CD4-positive, CD25-positive, alpha-beta regulatory T cell (primary cell): ENCODE measurements at regions not wholly inside any gene's neighbourhood (a gene's known extent, or its start where the extent isn't known, plus 50 kb on each side); places are given as distances from the start of the nearest gene placed in this dataset.

ENCODE experiments used
- ATAC-seq, 2 donors: fragments of 150-1000 bp; cut with Tn5 transposase; one replicate each; pipeline ENCODE4 v1.10.0; 2021; ENCODE audit warnings: low read depth in 2 of 2, moderate number of reproducible peaks in 2 of 2, moderate library complexity in 1 of 2
- DNase-seq, 3 donors: peaks; one replicate each; pipeline versions ENCODE4 v3.0.0 to v3.0.0-alpha.2; 2012 to 2022; ENCODE audit warnings: mixed read lengths in 1 of 3
- H3K27ac ChIP-seq: one replicate; pipeline ENCODE4 v1.7.0; 2013; ENCODE audit warnings: mild to moderate bottlenecking, low read length; ENCODE audit not compliant: insufficient read depth, poor library complexity, severe bottlenecking
- H3K27me3 ChIP-seq: one replicate; pipeline ENCODE4 v1.7.0; 2013; ENCODE audit warnings: low read length; ENCODE audit not compliant: control insufficient read depth, insufficient read depth
- H3K36me3 ChIP-seq: one replicate; pipeline ENCODE4 v1.7.0; 2013; ENCODE audit warnings: mild to moderate bottlenecking, low read length, moderate library complexity; ENCODE audit not compliant: control insufficient read depth, insufficient read depth
- H3K4me1 ChIP-seq: 2 replicates; pipeline ENCODE4 v1.7.0; 2013; ENCODE audit warnings: mild to moderate bottlenecking, low read length; ENCODE audit not compliant: insufficient read depth, control insufficient read depth, poor library complexity, severe bottlenecking
- H3K4me3 ChIP-seq: one replicate; pipeline ENCODE4 v1.7.0; 2013; ENCODE audit warnings: low read depth, mild to moderate bottlenecking, low read length, moderate library complexity
- H3K9me3 ChIP-seq, 2 experiments: 1 replicate in 1 of 2; 2 replicates in 1 of 2; pipeline ENCODE4 v1.7.0; 2013; ENCODE audit warnings: low read length in 2 of 2, mild to moderate bottlenecking in 1 of 2, moderate library complexity in 1 of 2; ENCODE audit not compliant: control insufficient read depth in 2 of 2
- H3K27ac Mint-ChIP-seq, 3 donors: one replicate each; pipeline ENCODE4 v1.8.0; 2020 to 2022; ENCODE audit warnings: mild to moderate bottlenecking in 3 of 3, mixed read lengths in 3 of 3, moderate library complexity in 2 of 3
- H3K27me3 Mint-ChIP-seq: one replicate; pipeline ENCODE4 v1.8.0; 2022; ENCODE audit warnings: mild to moderate bottlenecking, mixed read lengths
- H3K36me3 Mint-ChIP-seq: one replicate; pipeline ENCODE4 v1.8.0; 2020; ENCODE audit warnings: mixed read lengths
- H3K4me1 Mint-ChIP-seq, 4 donors: one replicate each; pipeline ENCODE4 v1.8.0; 2020 to 2022; ENCODE audit warnings: mixed read lengths in 4 of 4, mild to moderate bottlenecking in 1 of 4
- H3K4me3 Mint-ChIP-seq, 4 donors: one replicate each; pipeline ENCODE4 v1.8.0; 2020 to 2022; ENCODE audit warnings: mild to moderate bottlenecking in 4 of 4, mixed read lengths in 4 of 4, moderate library complexity in 3 of 4
- H3K9me3 Mint-ChIP-seq, 7 donors: one replicate each; pipeline ENCODE4 v1.8.0; 2020 to 2022; ENCODE audit warnings: mixed read lengths in 7 of 7, mild to moderate bottlenecking in 3 of 7, moderate library complexity in 2 of 7

- no peaks in the 10 kb centered on the region for H3K9me3 Mint-ChIP-seq
- no peaks in the 10 kb centered on the region for H3K9me3 ChIP-seq
- H3K27ac ChIP-seq: no peak overlapping the region
- H3K4me1 Mint-ChIP-seq: no peaks in the 10 kb centered on the region
- H3K36me3 Mint-ChIP-seq: no peaks in the 10 kb centered on the region
- no peak overlapping the region for H3K4me3 Mint-ChIP-seq
- ATAC-seq: no peak
- no peaks in the 10 kb centered on the region for H3K36me3 ChIP-seq
- no peak for DNase-seq
- no peaks in the 10 kb centered on the region for H3K4me1 ChIP-seq
- no peaks in the 10 kb centered on the region for H3K27me3 Mint-ChIP-seq
- no peak overlapping the region for H3K27ac Mint-ChIP-seq
- H3K27me3 ChIP-seq: no peaks in the 10 kb centered on the region
- H3K4me3 ChIP-seq: no peak overlapping the region
Measured at GRCh38 chr16:86704516-86704915, 126.2 kb downstream of the FOXL1 start.

GRCh38 chr16:86706726-86707125 is 128.4 kb downstream of the FOXL1 start:
- Mint-ChIP-seq H3K4me1 (no peaks in the 10 kb centered on the region), H3K27me3 (no peaks in the 10 kb centered on the region), H3K9me3 (no peaks in the 10 kb centered on the region), H3K27ac (no peak overlapping the region), H3K36me3 (no peaks in the 10 kb centered on the region), H3K4me3 (no peak overlapping the region)
- ATAC-seq: no peak
- no peaks in the 10 kb centered on the region for H3K9me3 ChIP-seq
- H3K27ac ChIP-seq: no peak overlapping the region
- H3K27me3 ChIP-seq: no peaks in the 10 kb centered on the region
- H3K4me3 ChIP-seq: no peak overlapping the region
- DNase-seq: no peak
- no peaks in the 10 kb centered on the region for H3K4me1 ChIP-seq
- H3K36me3 ChIP-seq: no peaks in the 10 kb centered on the region

DNA sequence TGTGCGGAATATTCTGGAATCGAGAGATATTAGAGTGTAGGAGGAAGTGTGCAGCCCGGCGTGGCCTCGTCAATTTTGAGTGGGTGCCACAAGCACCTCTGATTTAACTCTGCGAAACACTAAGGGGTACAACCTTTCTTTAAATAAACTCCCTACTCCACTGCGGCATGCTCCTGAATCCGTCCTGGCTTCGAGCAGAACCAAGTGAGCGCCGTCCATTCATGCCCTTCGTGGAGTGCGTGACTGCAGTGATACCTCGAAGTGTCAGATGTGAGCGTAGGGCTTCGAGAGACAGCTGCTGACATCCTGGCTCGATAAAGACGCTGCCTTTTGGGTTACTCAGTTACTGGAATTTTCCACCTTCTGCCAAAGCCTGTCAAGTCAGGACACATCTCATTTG is 128.8 kb downstream of the FOXL1 start:
- no peaks in the 10 kb centered on the region for H3K36me3 Mint-ChIP-seq
- no peak overlapping the region for H3K4me3 Mint-ChIP-seq
- no peaks in the 10 kb centered on the region for H3K9me3 Mint-ChIP-seq

GRCh38 chr16:86707581-86707980 is 129.2 kb downstream of the FOXL1 start:
- H3K9me3 ChIP-seq: no peaks in the 10 kb centered on the region
- DNase-seq: no peak
- H3K27ac Mint-ChIP-seq: no peak overlapping the region
- H3K4me3 Mint-ChIP-seq: no peak overlapping the region
- no peaks in the 10 kb centered on the region for H3K27me3 Mint-ChIP-seq
- H3K27me3 ChIP-seq: no peaks in the 10 kb centered on the region
- H3K36me3 ChIP-seq: no peaks in the 10 kb centered on the region
- no peak overlapping the region for H3K4me3 ChIP-seq
- no peaks in the 10 kb centered on the region for H3K9me3 Mint-ChIP-seq
- H3K4me1 Mint-ChIP-seq: no peaks in the 10 kb centered on the region
- no peak for ATAC-seq
- H3K36me3 Mint-ChIP-seq: no peaks in the 10 kb centered on the region
- H3K27ac ChIP-seq: no peak overlapping the region
- no peaks in the 10 kb centered on the region for H3K4me1 ChIP-seq

More for the DNA sequence above, 128.8 kb downstream of the FOXL1 start:
- no peak for ATAC-seq
- Mint-ChIP-seq H3K4me1 (no peaks in the 10 kb centered on the region), H3K27me3 (no peaks in the 10 kb centered on the region), H3K27ac (no peak overlapping the region)
- Histone ChIP-seq H3K9me3 (no peaks in the 10 kb centered on the region), H3K27me3 (no peaks in the 10 kb centered on the region), H3K36me3 (no peaks in the 10 kb centered on the region), H3K4me1 (no peaks in the 10 kb centered on the region), H3K27ac (no peak overlapping the region), H3K4me3 (no peak overlapping the region)
- no peak for DNase-seq

- H3K4me3 Mint-ChIP-seq: no peak overlapping the region
- Histone ChIP-seq H3K4me1 (no peaks in the 10 kb centered on the region), H3K9me3 (no peaks in the 10 kb centered on the region), H3K27me3 (no peaks in the 10 kb centered on the region), H3K4me3 (no peak overlapping the region), H3K36me3 (no peaks in the 10 kb centered on the region), H3K27ac (no peak overlapping the region)
- H3K36me3 Mint-ChIP-seq: no peaks in the 10 kb centered on the region
- H3K27me3 Mint-ChIP-seq: no peaks in the 10 kb centered on the region
- no peaks in the 10 kb centered on the region for H3K9me3 Mint-ChIP-seq
- no peaks in the 10 kb centered on the region for H3K4me1 Mint-ChIP-seq
- ATAC-seq (no peak), DNase-seq (no peak)
- H3K27ac Mint-ChIP-seq: no peak overlapping the region
Measured at GRCh38 chr16:86708431-86708830, 130.1 kb downstream of the FOXL1 start.

DNA sequence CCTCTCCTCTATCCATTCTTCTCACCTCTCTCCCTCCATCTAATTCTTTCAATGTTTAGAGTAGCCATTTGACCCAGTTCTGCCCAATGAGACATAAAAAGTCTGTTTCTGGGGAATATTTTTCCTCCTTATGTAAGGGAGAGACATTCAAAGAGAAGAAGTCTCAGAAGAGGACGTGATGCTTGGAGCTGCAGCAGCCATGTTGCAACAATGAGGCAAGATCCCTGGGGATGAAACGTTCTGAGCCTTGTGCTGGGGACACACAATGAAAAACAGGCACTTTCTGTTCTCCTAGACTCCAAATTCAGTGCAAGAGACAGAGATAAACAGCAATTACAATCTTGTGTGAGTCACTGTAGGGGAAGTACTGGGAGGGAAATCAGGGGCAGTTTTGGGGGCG is 130.8 kb downstream of the FOXL1 start:
- no peak for ATAC-seq
- Mint-ChIP-seq H3K9me3 (peaks cover 0 to 1% (median 0%) of the 10 kb centered on the region in 7 donors), H3K4me3 (peak overlapping the region in 1 of 4 donors; percentile 55), H3K36me3 (no peaks in the 10 kb centered on the region), H3K27me3 (no peaks in the 10 kb centered on the region), H3K4me1 (no peaks in the 10 kb centered on the region), H3K27ac (no peak overlapping the region)
- Histone ChIP-seq H3K27me3 (no peaks in the 10 kb centered on the region), H3K27ac (no peak overlapping the region), H3K4me3 (no peak overlapping the region), H3K36me3 (no peaks in the 10 kb centered on the region), H3K4me1 (no peaks in the 10 kb centered on the region), H3K9me3 (no peaks in the 10 kb centered on the region)
- DNase-seq: no peak

DNA sequence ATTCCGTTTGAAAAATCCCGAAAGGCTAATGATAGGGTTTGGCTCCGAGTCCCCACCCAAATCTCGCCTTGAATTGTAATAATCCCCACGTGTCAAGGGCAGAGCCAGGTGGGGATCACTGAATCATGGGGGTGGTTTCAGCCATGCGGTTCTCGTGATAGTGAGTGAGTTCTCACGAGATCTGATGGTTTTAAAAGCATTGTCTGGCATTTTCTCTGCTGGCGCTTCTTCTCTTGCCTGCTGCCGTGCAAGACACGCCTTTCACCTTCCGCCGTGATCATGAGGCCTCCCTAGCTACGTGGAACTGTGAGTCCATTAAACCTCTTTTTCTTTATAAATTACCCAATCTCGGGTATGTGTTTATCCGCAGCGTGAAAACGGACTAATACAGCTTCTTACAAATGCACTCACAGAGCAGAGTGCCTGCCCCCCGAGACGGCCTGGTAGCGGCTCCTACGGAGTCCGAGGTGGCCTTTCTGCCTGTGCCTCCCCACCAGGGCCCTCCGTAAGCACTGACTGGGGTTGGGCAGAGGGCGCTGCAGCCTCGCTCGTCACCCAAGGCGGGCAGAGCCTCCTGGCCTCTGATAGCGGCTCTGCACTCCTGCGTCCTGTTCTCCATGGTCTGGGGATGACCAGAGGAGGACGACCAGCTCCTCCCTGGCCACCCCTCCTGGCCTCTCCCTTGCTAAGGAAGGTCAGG is 131.7 kb downstream of the FOXL1 start:
- Histone ChIP-seq H3K27ac (no peak overlapping the region), H3K27me3 (no peaks in the 10 kb centered on the region), H3K4me3 (no peak overlapping the region), H3K9me3 (no peaks in the 10 kb centered on the region), H3K36me3 (no peaks in the 10 kb centered on the region), H3K4me1 (no peaks in the 10 kb centered on the region)
- Mint-ChIP-seq H3K9me3 (peaks cover 0 to 1% (median 0%) of the 10 kb centered on the region in 7 donors), H3K27me3 (no peaks in the 10 kb centered on the region), H3K27ac (no peak overlapping the region), H3K36me3 (no peaks in the 10 kb centered on the region), H3K4me1 (no peaks in the 10 kb centered on the region), H3K4me3 (no peak overlapping the region)
- DNase-seq (no peak), ATAC-seq (no peak)

- H3K4me1 Mint-ChIP-seq: no peaks in the 10 kb centered on the region
Measured at GRCh38 chr16:86710602-86710950, 132.2 kb downstream of the FOXL1 start.

More at GRCh38 chr16:86710602-86710950, 132.2 kb downstream of the FOXL1 start:
- H3K9me3 ChIP-seq: no peaks in the 10 kb centered on the region
- no peaks in the 10 kb centered on the region for H3K27me3 Mint-ChIP-seq
- no peak overlapping the region for H3K4me3 ChIP-seq
- H3K27ac ChIP-seq: no peak overlapping the region
- H3K36me3 Mint-ChIP-seq: no peaks in the 10 kb centered on the region
- DNase-seq: no peak
- no peak overlapping the region for H3K27ac Mint-ChIP-seq
- no peaks in the 10 kb centered on the region for H3K27me3 ChIP-seq
- no peaks in the 10 kb centered on the region for H3K36me3 ChIP-seq
- no peaks in the 10 kb centered on the region for H3K4me1 ChIP-seq
- H3K4me3 Mint-ChIP-seq: no peak overlapping the region
- H3K9me3 Mint-ChIP-seq: peaks cover 0 to 1% (median 0%) of the 10 kb centered on the region in 7 donors
- ATAC-seq: no peak
